ENCODE measurements at regions not wholly inside any gene's neighbourhood (a gene's known extent, or its start where the extent isn't known, plus 50 kb on each side); places are given as distances from the start of the nearest gene placed in this dataset.
"Not testable (repeated sequence)": the region's sequence is repeated elsewhere in the genome, so short reads cannot be mapped to it uniquely, and the experiment has no call there.

GRCh38 chr7:73918926-73919693, 58.2 kb downstream of the TMEM270 start:
- H3K4me3 ChIP-seq (replicated peaks; ENCODE audit: low read depth, low read length): no peak overlapping the region
- no peak for DNase-seq (ENCODE audit: low read depth)
- no peak for TF ChIP-seq CTCF (IDR thresholded peaks at IDR 0.05; ENCODE audit: low read length, missing control alignments)

GRCh38 chr7:73919694-73920375, 58.9 kb downstream of the TMEM270 start:
- no peak for DNase-seq (ENCODE audit: low read depth)
- no peak overlapping the region for H3K4me3 ChIP-seq (replicated peaks; ENCODE audit: low read depth, low read length)
- TF ChIP-seq CTCF (IDR thresholded peaks at IDR 0.05; ENCODE audit: low read length, missing control alignments): no peak

GRCh38 chr7:73920406-73921134, 59.6 kb downstream of the TMEM270 start:
- DNase-seq (ENCODE audit: low read depth): no peak
- no peak for TF ChIP-seq CTCF (IDR thresholded peaks at IDR 0.05; ENCODE audit: low read length, missing control alignments)
- H3K4me3 ChIP-seq (replicated peaks; ENCODE audit: low read depth, low read length): no peak overlapping the region

GRCh38 chr7:73921623-73922528, 60.9 kb downstream of the TMEM270 start:
- no peak for TF ChIP-seq CTCF (IDR thresholded peaks at IDR 0.05; ENCODE audit: low read length, missing control alignments)
- DNase-seq (ENCODE audit: low read depth): no peak
- no peak overlapping the region for H3K4me3 ChIP-seq (replicated peaks; ENCODE audit: low read depth, low read length)

- not testable (repeated sequence) for DNase-seq (ENCODE audit: low read depth); H3K4me3 ChIP-seq (replicated peaks; ENCODE audit: low read depth, low read length)
Measured at GRCh38 chr7:73928644-73929043, 67.7 kb downstream of the TMEM270 start.

- no peak for TF ChIP-seq CTCF (IDR thresholded peaks at IDR 0.05; ENCODE audit: low read length, missing control alignments)
- no peak for DNase-seq (ENCODE audit: low read depth)
- no peak overlapping the region for H3K4me3 ChIP-seq (replicated peaks; ENCODE audit: low read depth, low read length)
Measured at GRCh38 chr7:73931502-73931901, 70.5 kb downstream of the TMEM270 start.
